Hepatocyte (in vitro differentiated cells): ENCODE measurements at regions not wholly inside any gene's neighbourhood (a gene's known extent, or its start where the extent isn't known, plus 50 kb on each side); places are given as distances from the start of the nearest gene placed in this dataset.
"Not testable (repeated sequence)": the region's sequence is repeated elsewhere in the genome, so short reads cannot be mapped to it uniquely, and the experiment has no call there.

ENCODE experiments used
- DNase-seq: peaks from one replicate; pipeline ENCODE4 v3.0.0-alpha.2; 2016; ENCODE audit warnings: low spot score
- H2AFZ ChIP-seq: fragments of 200-600 bp; sonication (generic); 2 replicates; pipeline ENCODE4 v1.6.0; 2016; ENCODE audit warnings: antibody characterized with exemption, mild to moderate bottlenecking
- H3K27ac ChIP-seq: fragments of 200-600 bp; sonication (generic); 2 replicates; pipeline ENCODE4 v1.5.1; 2016; ENCODE audit warnings: mild to moderate bottlenecking
- H3K27me3 ChIP-seq: fragments of 200-600 bp; sonication (generic); 2 replicates; pipeline ENCODE4 v1.6.1; 2016
- H3K36me3 ChIP-seq: fragments of 200-600 bp; sonication (generic); replicated peaks from 2 replicates; pipeline ENCODE4 v1.5.1; 2016; ENCODE audit warnings: low read depth; ENCODE audit not compliant: insufficient read depth
- H3K4me1 ChIP-seq: fragments of 200-600 bp; sonication (generic); 2 replicates; pipeline ENCODE4 v1.5.1; 2016; ENCODE audit warnings: mild to moderate bottlenecking, moderate library complexity; ENCODE audit not compliant: insufficient read depth
- H3K4me2 ChIP-seq: fragments of 200-600 bp; sonication (generic); 2 replicates; pipeline ENCODE4 v1.6.0; 2016
- H3K4me3 ChIP-seq: fragments of 200-600 bp; sonication (generic); 2 replicates; pipeline ENCODE4 v1.5.1; 2016; ENCODE audit warnings: mild to moderate bottlenecking
- H3K79me2 ChIP-seq: fragments of 200-600 bp; sonication (generic); 2 replicates; pipeline ENCODE4 v1.6.0; 2017; ENCODE audit warnings: mild to moderate bottlenecking
- H3K9me2 ChIP-seq: fragments of 200-600 bp; sonication (generic); replicated peaks from 2 replicates; pipeline ENCODE4 v1.6.0; 2017; ENCODE audit warnings: mild to moderate bottlenecking; ENCODE audit not compliant: insufficient read depth
- H3K9me3 ChIP-seq: fragments of 200-600 bp; sonication (generic); 2 replicates; pipeline ENCODE4 v1.5.1; 2016; ENCODE audit warnings: low read depth, mild to moderate bottlenecking
- H4K20me1 ChIP-seq: fragments of 200-600 bp; sonication (generic); 2 replicates; pipeline ENCODE4 v1.6.0; 2016; ENCODE audit warnings: mild to moderate bottlenecking; ENCODE audit not compliant: insufficient read depth, poor library complexity, severe bottlenecking
- CTCF ChIP-seq: fragments of 200-600 bp; sonication (generic); IDR thresholded peaks from 2 replicates; pipeline ENCODE4 v1.5.1; 2016; ENCODE audit warnings: antibody characterized with exemption, mild to moderate bottlenecking; ENCODE audit not compliant: poor library complexity
- EZH2 ChIP-seq: fragments of 200-600 bp; sonication (generic); IDR thresholded peaks from 2 replicates; pipeline ENCODE4 v1.6.1; 2016; ENCODE audit warnings: antibody characterized with exemption, mild to moderate bottlenecking, borderline replicate concordance
- EZH2phosphoT487 ChIP-seq: fragments of 200-600 bp; sonication (generic); IDR thresholded peaks from one replicate; pipeline ENCODE4 v1.6.1; 2018; ENCODE audit warnings: antibody characterized with exemption, mild to moderate bottlenecking, low read depth, moderate library complexity; ENCODE audit not compliant: unreplicated experiment, severe bottlenecking
- WGBS: methylation state at CpG from one replicate; pipeline ENCODE4 v1.1.6; 2016; ENCODE audit warnings: low lambda C conversion rate; ENCODE audit errors: missing lambda C conversion rate; 5-methylcytosine and 5-hydroxymethylcytosine counted together

GRCh38 chr14:105926373-105927095 lies 400.2 kb downstream of the TMEM121 start:
- no peaks in the 10 kb centered on the region for H3K36me3 ChIP-seq
- H3K4me3 ChIP-seq = no peak overlapping the region
- no peaks in the 10 kb centered on the region for H3K4me1 ChIP-seq
- no peaks in the 10 kb centered on the region for H3K79me2 ChIP-seq
- H3K9me2 ChIP-seq = no peaks in the 10 kb centered on the region
- no peak overlapping the region for H3K4me2 ChIP-seq
- DNase-seq = no peak
- H3K9me3 ChIP-seq = no peaks in the 10 kb centered on the region
- 75% methylated on average over 18 of the region's 18 CpGs for WGBS
- no peak overlapping the region for H2AFZ ChIP-seq
- TF ChIP-seq EZH2phosphoT487 (no peak), CTCF (no peak)
- no peak overlapping the region for H3K27ac ChIP-seq
- no peaks in the 10 kb centered on the region for H3K27me3 ChIP-seq
- no peaks in the 10 kb centered on the region for H4K20me1 ChIP-seq

GRCh38 chr14:105927096-105928060 lies 401.0 kb downstream of the TMEM121 start:
- no peaks in the 10 kb centered on the region for H3K27me3 ChIP-seq

GRCh38 chr14:105928171-105929111 lies 402.1 kb downstream of the TMEM121 start:
- H3K4me1 ChIP-seq, H3K79me2 ChIP-seq, H4K20me1 ChIP-seq, H3K36me3 ChIP-seq, DNase-seq, H3K9me2 ChIP-seq, H2AFZ ChIP-seq, H3K9me3 ChIP-seq, H3K27me3 ChIP-seq, H3K4me3 ChIP-seq, H3K27ac ChIP-seq, H3K4me2 ChIP-seq: not testable (repeated sequence)
- WGBS = 88% methylated on average over 23 of the region's 23 CpGs

More at GRCh38 chr14:105927096-105928060, 401.0 kb downstream of the TMEM121 start:
- H4K20me1 ChIP-seq = no peaks in the 10 kb centered on the region
- no peaks in the 10 kb centered on the region for H3K4me1 ChIP-seq
- H3K9me3 ChIP-seq = no peaks in the 10 kb centered on the region
- DNase-seq = no peak
- TF ChIP-seq EZH2 (no peak), EZH2phosphoT487 (no peak), CTCF (no peak)
- H3K4me2 ChIP-seq = no peak overlapping the region
- no peak overlapping the region for H2AFZ ChIP-seq
- H3K79me2 ChIP-seq = no peaks in the 10 kb centered on the region
- H3K36me3 ChIP-seq = no peaks in the 10 kb centered on the region
- WGBS = 86% methylated on average over 25 of the region's 25 CpGs
- H3K9me2 ChIP-seq = no peaks in the 10 kb centered on the region
- H3K4me3 ChIP-seq = no peak overlapping the region
- H3K27ac ChIP-seq = no peak overlapping the region
